ENCODE measurements at regions not wholly inside any gene's neighbourhood (a gene's known extent, or its start where the extent isn't known, plus 50 kb on each side); places are given as distances from the start of the nearest gene placed in this dataset.

DNA sequence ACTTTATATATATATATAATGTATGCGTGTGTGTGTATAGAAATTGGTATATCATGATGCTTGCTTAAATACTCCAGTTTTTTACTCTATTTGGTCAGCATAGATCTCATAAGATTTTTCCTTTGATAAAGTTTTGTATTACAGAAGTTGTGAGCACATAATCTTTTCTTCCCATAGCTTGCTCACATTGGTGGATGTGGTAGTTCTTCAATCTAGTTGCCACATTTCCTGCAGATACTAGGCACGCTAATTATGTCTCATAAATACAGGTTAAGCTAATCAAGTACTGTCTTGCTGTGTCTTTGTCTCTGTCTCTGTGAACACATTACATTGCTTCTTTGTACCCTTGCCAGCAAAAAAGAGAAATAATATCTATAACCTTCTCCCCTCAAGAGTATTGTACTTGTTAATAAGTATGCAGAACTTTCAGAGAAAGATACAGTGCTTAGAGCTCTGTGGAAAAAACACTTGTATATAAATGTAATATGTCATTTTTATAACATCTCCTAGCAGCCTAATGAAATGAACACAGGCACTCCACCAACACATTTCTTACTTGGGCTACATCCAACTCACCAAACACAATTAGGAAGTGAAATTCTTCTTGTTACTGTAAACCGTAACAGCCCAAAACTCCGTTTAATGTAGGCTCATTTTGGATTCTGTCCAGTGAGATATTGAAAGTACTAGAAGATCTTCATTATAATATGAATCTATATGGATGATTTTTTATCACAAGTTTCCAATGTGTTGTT lies 306.7 kb upstream of the SLC8A1 start:
- Histone ChIP-seq H3K36me3 (ENCODE audit: insufficient read depth, insufficient read length, low read length) (no peaks in the 10 kb centered on the region), H3K4me1 (ENCODE audit: insufficient read depth, insufficient read length) (no peaks in the 10 kb centered on the region), H3K9ac (ENCODE audit: insufficient read length, low read depth) (no peak overlapping the region), H3K9me3 (ENCODE audit: insufficient read depth, low read length) (no peaks in the 10 kb centered on the region), H3K27me3 (ENCODE audit: insufficient read depth, insufficient read length) (no peaks in the 10 kb centered on the region), H3K4me3 (ENCODE audit: insufficient read length, low read depth) (no peak overlapping the region)
- TF ChIP-seq SUZ12 (IDR thresholded peaks at IDR 0.05; ENCODE audit: extremely low read depth, insufficient read depth, insufficient read length), result no peak
- TF ChIP-seq ZNF274 (IDR thresholded peaks at IDR 0.05; ENCODE audit: low read depth, low read length), result no peak
- TF ChIP-seq YY1 (IDR thresholded peaks at IDR 0.05; ENCODE audit: insufficient read depth, insufficient read length), result no peak
- DNase-seq (ENCODE audit: low read depth, low spot score), result no peak

DNA sequence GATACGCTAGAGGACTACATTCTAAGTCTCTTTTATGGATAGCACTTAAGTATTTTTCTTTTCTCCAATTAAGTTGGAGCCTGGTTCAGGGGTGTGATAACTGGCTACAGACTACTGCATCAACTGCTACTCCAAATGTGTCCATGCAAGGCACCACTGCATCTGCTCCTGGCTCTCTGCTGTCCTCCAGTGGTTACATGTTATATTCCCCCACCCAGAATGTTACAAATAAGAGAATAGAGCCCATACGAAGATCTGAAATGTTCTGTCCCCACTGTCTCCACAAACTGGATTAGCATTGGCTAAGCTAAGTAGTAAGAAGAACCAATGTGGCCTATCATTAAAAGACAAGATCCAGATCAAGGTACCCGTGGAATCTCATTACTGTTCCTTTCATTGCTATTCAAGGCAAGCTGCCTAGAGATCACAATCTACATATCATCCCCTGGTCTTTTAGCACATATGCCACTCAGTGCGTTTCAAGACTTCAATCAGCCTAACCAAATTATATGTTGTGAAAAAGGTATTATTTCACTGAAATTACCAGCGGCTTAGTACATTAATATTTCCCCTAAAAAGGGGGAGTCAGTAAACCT lies 308.3 kb upstream of the SLC8A1 start:
- Histone ChIP-seq H3K9ac (ENCODE audit: insufficient read length, low read depth) (no peak overlapping the region), H3K4me3 (ENCODE audit: insufficient read length, low read depth) (no peak overlapping the region), H3K9me3 (ENCODE audit: insufficient read depth, low read length) (no peaks in the 10 kb centered on the region), H3K36me3 (ENCODE audit: insufficient read depth, insufficient read length, low read length) (no peaks in the 10 kb centered on the region), H3K27me3 (ENCODE audit: insufficient read depth, insufficient read length) (no peaks in the 10 kb centered on the region), H3K4me1 (ENCODE audit: insufficient read depth, insufficient read length) (no peaks in the 10 kb centered on the region)
- TF ChIP-seq SUZ12 (IDR thresholded peaks at IDR 0.05; ENCODE audit: extremely low read depth, insufficient read depth, insufficient read length), result no peak
- no peak for TF ChIP-seq ZNF274 (IDR thresholded peaks at IDR 0.05; ENCODE audit: low read depth, low read length)
- no peak for TF ChIP-seq YY1 (IDR thresholded peaks at IDR 0.05; ENCODE audit: insufficient read depth, insufficient read length)
- peak; percentile 8 for DNase-seq (ENCODE audit: low read depth, low spot score)

DNA sequence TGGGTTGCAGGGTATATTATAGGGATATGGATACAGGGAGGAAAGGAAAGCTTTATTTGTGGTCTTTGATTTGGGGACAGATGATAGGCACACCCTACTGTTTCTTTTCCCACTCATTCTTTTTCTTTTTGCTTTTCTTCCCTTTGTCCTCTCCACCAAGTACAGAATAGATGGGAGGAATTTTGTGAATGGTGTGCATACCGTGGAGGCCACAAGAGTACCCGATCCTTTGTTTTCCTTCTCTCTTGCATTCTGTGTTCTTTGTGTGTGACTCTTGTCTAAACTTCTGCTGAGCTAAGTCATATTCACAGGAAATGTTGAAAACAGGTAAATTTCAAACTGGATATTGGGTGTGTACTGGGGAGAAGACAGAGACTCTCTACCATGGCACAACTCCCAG lies 321.4 kb upstream of the SLC8A1 start:
- DNase-seq (ENCODE audit: low read depth, low spot score), result peak; percentile 18
- H3K27me3 ChIP-seq (ENCODE audit: insufficient read depth, insufficient read length), result no peaks in the 10 kb centered on the region
- no peak for TF ChIP-seq ZNF274 (IDR thresholded peaks at IDR 0.05; ENCODE audit: low read depth, low read length)
- TF ChIP-seq SUZ12 (IDR thresholded peaks at IDR 0.05; ENCODE audit: extremely low read depth, insufficient read depth, insufficient read length), result no peak
- TF ChIP-seq YY1 (IDR thresholded peaks at IDR 0.05; ENCODE audit: insufficient read depth, insufficient read length), result no peak
- H3K4me3 ChIP-seq (ENCODE audit: insufficient read length, low read depth), result no peak overlapping the region
- H3K36me3 ChIP-seq (ENCODE audit: insufficient read depth, insufficient read length, low read length), result no peaks in the 10 kb centered on the region
- no peaks in the 10 kb centered on the region for H3K4me1 ChIP-seq (ENCODE audit: insufficient read depth, insufficient read length)
- H3K9me3 ChIP-seq (ENCODE audit: insufficient read depth, low read length), result no peaks in the 10 kb centered on the region
- H3K9ac ChIP-seq (ENCODE audit: insufficient read length, low read depth), result no peak overlapping the region

DNA sequence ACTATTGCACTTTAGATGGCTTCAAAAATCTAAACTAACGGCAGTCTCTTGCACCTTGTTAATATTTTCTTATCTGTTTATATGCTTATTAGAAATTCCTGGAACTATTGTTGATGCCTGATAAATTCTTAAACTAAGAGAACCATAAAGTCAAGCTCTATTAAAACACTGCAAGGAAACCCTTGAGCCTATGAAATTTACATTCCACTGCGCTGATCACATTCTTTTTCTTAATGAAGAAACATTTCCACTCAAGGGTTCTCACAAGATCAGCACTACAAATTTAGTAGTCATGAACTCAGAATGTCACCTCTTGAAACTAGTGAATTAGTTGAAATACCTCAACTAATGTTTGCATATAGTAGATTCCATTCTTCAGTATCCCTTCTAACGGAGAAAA lies 331.8 kb upstream of the SLC8A1 start:
- TF ChIP-seq YY1 (IDR thresholded peaks at IDR 0.05; ENCODE audit: insufficient read depth, insufficient read length) (no peak), ZNF274 (IDR thresholded peaks at IDR 0.05; ENCODE audit: low read depth, low read length) (no peak), SUZ12 (IDR thresholded peaks at IDR 0.05; ENCODE audit: extremely low read depth, insufficient read depth, insufficient read length) (no peak)
- no peaks in the 10 kb centered on the region for H3K4me1 ChIP-seq (ENCODE audit: insufficient read depth, insufficient read length)
- H3K9me3 ChIP-seq (ENCODE audit: insufficient read depth, low read length), result no peaks in the 10 kb centered on the region

DNA sequence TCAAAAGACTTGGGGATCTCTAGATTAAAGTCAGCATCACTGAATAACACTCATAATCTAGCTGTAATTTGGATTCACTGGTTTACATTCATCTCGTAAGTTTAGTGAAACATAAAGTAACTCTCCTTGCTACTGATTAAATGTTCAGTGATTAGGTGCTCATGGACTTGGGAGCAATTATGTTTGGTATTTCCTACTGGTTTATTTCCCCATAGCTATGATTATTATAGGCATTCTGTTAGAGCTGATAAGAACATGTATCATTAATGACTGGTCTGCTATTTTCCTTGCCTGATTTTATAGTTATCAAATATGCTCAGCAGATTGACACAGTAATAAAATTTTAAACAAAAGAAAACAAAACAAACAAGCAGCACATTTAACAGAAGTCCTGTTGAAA lies 334.7 kb upstream of the SLC8A1 start:
- H3K27me3 ChIP-seq (ENCODE audit: insufficient read depth, insufficient read length), result no peaks in the 10 kb centered on the region
- no peak for TF ChIP-seq SUZ12 (IDR thresholded peaks at IDR 0.05; ENCODE audit: extremely low read depth, insufficient read depth, insufficient read length)
- TF ChIP-seq ZNF274 (IDR thresholded peaks at IDR 0.05; ENCODE audit: low read depth, low read length), result no peak
- no peak for TF ChIP-seq YY1 (IDR thresholded peaks at IDR 0.05; ENCODE audit: insufficient read depth, insufficient read length)
- no peak for DNase-seq (ENCODE audit: low read depth, low spot score)
- no peaks in the 10 kb centered on the region for H3K9me3 ChIP-seq (ENCODE audit: insufficient read depth, low read length)
- H3K4me3 ChIP-seq (ENCODE audit: insufficient read length, low read depth), result no peak overlapping the region
- H3K4me1 ChIP-seq (ENCODE audit: insufficient read depth, insufficient read length), result no peaks in the 10 kb centered on the region
- H3K9ac ChIP-seq (ENCODE audit: insufficient read length, low read depth), result no peak overlapping the region
- no peaks in the 10 kb centered on the region for H3K36me3 ChIP-seq (ENCODE audit: insufficient read depth, insufficient read length, low read length)

More for the DNA sequence above, 331.8 kb upstream of the SLC8A1 start:
- H3K4me3 ChIP-seq (ENCODE audit: insufficient read length, low read depth), result no peak overlapping the region
- H3K9ac ChIP-seq (ENCODE audit: insufficient read length, low read depth), result no peak overlapping the region
- H3K36me3 ChIP-seq (ENCODE audit: insufficient read depth, insufficient read length, low read length), result no peaks in the 10 kb centered on the region
- no peaks in the 10 kb centered on the region for H3K27me3 ChIP-seq (ENCODE audit: insufficient read depth, insufficient read length)
- no peak for DNase-seq (ENCODE audit: low read depth, low spot score)

DNA sequence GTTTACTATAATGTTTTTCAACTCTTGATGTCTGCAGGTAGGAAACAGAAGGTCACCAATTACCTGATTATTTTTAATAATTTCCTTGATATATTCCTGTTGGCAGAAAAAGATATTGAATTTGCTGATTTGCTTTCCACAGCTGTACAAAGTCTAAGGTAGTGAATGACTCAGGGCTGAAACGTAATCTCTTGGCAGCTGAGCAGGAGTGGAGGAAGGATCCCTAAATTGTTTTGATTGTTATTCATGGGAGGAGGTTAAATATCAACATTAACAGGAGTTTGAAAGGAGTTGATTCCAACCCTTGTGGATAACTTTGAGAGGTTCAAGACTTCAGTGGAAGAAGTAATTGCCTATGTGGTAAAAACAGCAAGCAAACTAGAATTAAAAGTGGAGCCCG lies 345.2 kb upstream of the SLC8A1 start:
- Histone ChIP-seq H3K27me3 (ENCODE audit: insufficient read depth, insufficient read length) (no peaks in the 10 kb centered on the region), H3K9ac (ENCODE audit: insufficient read length, low read depth) (no peak overlapping the region), H3K36me3 (ENCODE audit: insufficient read depth, insufficient read length, low read length) (no peaks in the 10 kb centered on the region), H3K4me3 (ENCODE audit: insufficient read length, low read depth) (no peak overlapping the region), H3K4me1 (ENCODE audit: insufficient read depth, insufficient read length) (no peaks in the 10 kb centered on the region), H3K9me3 (ENCODE audit: insufficient read depth, low read length) (no peaks in the 10 kb centered on the region)
- peak; percentile 44 for DNase-seq (ENCODE audit: low read depth, low spot score)
- TF ChIP-seq SUZ12 (IDR thresholded peaks at IDR 0.05; ENCODE audit: extremely low read depth, insufficient read depth, insufficient read length) (no peak), ZNF274 (IDR thresholded peaks at IDR 0.05; ENCODE audit: low read depth, low read length) (no peak), YY1 (IDR thresholded peaks at IDR 0.05; ENCODE audit: insufficient read depth, insufficient read length) (no peak)

DNA sequence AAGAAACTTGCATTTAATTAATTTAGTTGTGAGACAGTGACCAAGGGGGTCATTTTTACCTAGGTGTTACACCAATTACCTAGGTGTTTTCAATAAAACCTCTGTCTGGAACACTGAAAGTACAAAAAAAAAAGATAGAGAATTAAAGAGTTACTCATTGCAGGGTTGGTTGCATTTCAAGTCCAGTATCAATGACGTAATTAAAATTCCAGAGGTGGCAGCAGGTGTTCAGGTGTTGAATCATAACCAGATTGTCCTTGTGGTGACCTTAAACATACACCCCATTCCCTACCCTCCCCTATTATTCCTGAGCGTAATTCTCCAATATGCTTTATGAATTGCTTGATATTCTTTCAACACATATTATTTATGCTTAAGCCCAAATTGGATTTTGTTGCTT lies 352.0 kb upstream of the SLC8A1 start:
- Histone ChIP-seq H3K9ac (ENCODE audit: insufficient read length, low read depth) (no peak overlapping the region), H3K4me3 (ENCODE audit: insufficient read length, low read depth) (no peak overlapping the region), H3K27me3 (ENCODE audit: insufficient read depth, insufficient read length) (no peaks in the 10 kb centered on the region), H3K36me3 (ENCODE audit: insufficient read depth, insufficient read length, low read length) (no peaks in the 10 kb centered on the region), H3K4me1 (ENCODE audit: insufficient read depth, insufficient read length) (no peaks in the 10 kb centered on the region), H3K9me3 (ENCODE audit: insufficient read depth, low read length) (no peaks in the 10 kb centered on the region)
- DNase-seq (ENCODE audit: low read depth, low spot score), result no peak
- no peak for TF ChIP-seq YY1 (IDR thresholded peaks at IDR 0.05; ENCODE audit: insufficient read depth, insufficient read length)
- no peak for TF ChIP-seq SUZ12 (IDR thresholded peaks at IDR 0.05; ENCODE audit: extremely low read depth, insufficient read depth, insufficient read length)
- no peak for TF ChIP-seq ZNF274 (IDR thresholded peaks at IDR 0.05; ENCODE audit: low read depth, low read length)

All from NT2/D1 (cell line).